C4-2B (cell line): ENCODE measurements at regions not wholly inside any gene's neighbourhood (a gene's known extent, or its start where the extent isn't known, plus 50 kb on each side); places are given as distances from the start of the nearest gene placed in this dataset.

Experiments used
- ZFX ChIP-seq: fragments of 450-650 bp; IDR thresholded peaks from 2 replicates; pipeline ENCODE4 v1.6.1; 2017
- TF ChIP-seq, protein P1 (sequence below): fragments of 450-650 bp; conservative IDR thresholded peaks from 2 replicates; pipeline ENCODE4 v1.5.1; 2017; ENCODE audit warnings: mild to moderate bottlenecking

DNA sequence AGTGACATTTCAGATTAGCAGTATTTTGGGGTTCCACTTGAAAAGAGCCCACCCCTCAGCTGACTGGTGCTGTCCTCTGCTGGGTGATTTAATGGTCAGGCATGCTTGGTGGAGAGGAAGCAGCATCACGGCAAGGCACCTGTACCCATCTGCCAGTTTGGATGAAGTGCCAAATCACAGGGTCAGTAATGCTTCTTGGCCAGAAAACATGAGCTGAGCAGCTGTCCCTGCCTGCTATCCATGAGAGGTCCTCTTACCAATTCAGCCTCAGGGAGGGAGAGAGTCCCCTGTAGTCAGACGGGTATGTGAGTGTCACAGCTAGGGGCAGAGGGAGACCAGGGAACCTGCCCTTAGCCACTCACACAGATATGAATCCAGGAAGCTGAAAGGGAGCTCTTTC is 137.9 kb downstream of the SEC61B start:
- TF ChIP-seq, protein P1, sequence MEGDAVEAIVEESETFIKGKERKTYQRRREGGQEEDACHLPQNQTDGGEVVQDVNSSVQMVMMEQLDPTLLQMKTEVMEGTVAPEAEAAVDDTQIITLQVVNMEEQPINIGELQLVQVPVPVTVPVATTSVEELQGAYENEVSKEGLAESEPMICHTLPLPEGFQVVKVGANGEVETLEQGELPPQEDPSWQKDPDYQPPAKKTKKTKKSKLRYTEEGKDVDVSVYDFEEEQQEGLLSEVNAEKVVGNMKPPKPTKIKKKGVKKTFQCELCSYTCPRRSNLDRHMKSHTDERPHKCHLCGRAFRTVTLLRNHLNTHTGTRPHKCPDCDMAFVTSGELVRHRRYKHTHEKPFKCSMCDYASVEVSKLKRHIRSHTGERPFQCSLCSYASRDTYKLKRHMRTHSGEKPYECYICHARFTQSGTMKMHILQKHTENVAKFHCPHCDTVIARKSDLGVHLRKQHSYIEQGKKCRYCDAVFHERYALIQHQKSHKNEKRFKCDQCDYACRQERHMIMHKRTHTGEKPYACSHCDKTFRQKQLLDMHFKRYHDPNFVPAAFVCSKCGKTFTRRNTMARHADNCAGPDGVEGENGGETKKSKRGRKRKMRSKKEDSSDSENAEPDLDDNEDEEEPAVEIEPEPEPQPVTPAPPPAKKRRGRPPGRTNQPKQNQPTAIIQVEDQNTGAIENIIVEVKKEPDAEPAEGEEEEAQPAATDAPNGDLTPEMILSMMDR, result no peak
- no peak for TF ChIP-seq ZFX
